Esophagus mucosa (tissue), 1 donor: ENCODE measurements at regions not wholly inside any gene's neighbourhood (a gene's known extent, or its start where the extent isn't known, plus 50 kb on each side); places are given as distances from the start of the nearest gene placed in this dataset.
"Not testable (repeated sequence)": the region's sequence is repeated elsewhere in the genome, so short reads cannot be mapped to it uniquely, and the experiment has no call there.

ENCODE experiments used
- ATAC-seq: fragments of 200-7000 bp; cut with Tn5 transposase; one replicate; pipeline ENCODE4 v1.9.1; 2020
- donor health status: DM: yes; HTN: yes; CAD: no.

DNA sequence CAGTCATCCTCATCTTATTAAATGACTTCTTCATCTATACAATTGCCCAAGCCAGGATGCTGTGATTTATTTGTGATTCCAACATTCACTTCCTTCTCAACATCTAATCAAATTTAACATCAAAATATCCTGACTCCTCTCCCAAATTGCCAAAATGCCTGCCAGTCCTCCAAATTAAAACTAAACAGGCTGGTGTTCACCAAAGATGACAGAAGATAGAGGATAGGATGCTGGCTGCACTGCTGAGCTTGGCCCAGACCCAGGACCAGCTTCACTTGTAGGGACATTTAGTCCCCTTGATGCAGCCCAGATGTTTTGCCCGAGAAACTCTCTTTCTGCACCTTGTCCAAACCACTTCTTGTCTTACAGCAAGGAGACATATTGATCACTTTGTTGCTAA is 540.0 kb upstream of the CNTNAP5 start:
- ATAC-seq = no peak

DNA sequence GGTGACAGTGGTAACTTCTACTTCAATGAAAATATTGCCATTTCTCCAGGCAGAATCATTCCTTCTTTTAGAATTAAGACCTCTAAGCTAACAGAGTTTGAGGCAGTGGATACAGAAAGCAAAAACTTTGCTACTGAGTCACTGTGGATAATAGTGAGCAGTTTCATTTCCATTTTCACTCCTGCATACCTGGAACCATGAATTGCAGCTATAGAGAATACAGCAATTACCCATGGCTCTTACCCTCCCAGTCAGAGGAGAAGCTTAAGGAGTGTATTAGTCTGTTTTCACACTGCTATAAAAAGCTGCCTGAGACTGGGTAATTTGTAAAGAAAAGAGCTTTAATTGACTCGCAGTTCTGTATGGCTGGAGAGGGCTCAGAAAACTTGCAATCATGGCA is 531.4 kb upstream of the CNTNAP5 start:
- ATAC-seq = no peak

DNA sequence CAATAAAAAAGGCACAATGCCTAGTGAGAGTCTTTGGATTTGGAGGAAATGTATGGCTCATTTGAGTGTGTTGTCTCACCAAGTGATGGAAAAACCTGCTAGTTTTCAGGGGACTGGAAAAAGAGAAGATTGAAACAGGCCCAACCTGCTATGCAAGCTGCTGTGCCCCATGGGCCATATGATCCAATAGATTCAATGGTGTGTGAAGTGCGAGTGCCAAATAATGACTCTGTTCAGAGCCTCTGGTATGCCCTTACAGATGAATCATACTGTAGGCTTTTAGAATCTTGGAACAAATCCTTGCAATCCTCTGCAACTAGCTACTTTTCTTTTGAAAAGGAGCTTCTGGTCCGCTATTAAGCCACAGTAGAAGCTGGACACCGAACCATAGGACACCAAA is 529.8 kb upstream of the CNTNAP5 start:
- ATAC-seq = no peak

DNA sequence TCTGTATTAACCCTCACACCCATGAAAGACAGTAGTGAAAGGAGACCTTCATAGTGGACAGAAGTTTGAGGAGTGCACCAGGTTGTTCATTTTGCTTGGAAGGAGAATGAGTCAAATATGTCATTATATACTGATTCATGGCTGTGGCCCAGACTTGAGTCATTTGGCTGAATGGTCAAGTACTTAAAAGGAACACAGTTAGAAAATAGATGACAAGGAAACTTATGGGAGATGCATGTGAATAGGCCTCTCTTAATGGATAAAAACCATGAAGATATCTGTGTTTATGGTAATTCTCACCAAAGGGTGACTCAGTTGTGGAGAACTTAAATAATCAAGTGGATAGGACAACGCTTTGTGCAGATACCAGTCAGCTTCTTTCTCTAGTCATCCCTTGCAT is 524.7 kb upstream of the CNTNAP5 start:
- ATAC-seq = no peak

DNA sequence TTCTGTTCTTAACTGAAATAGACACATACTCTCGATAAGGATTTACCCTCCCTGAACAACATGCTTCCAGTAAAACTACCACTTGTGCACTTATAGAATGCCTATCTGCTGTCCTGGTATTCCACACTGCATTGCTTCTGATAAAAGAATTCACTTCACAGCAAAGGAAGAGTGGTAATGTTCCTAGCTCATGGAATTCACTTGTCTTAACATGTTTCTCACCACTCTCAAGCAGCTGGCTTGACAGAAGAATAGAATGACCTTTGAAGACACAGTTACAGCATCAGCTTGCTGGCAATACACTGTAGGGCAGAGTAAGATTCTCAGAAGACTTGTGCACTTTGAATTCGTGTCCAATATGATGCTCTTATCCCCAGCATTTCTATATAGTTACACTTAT is 524.1 kb upstream of the CNTNAP5 start:
- ATAC-seq = no peak

DNA sequence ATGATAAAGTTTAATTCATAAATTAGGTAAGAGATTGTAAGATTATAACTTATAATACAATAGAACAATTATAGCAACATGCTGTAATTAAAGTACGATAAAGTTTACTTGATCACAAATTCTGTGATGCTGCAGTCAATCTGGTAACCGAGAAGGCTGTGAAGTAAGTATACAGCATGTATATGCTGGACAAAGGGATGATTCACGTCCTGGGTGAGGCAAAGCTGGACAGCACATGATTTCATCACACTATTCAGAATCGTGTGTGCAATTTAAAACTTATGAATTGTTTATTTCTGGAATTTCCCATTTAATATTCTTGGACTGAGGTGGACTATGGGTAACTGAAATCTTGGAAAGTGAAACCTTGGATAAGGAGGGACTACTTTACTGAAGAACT is 522.2 kb upstream of the CNTNAP5 start:
- no peak for ATAC-seq

DNA sequence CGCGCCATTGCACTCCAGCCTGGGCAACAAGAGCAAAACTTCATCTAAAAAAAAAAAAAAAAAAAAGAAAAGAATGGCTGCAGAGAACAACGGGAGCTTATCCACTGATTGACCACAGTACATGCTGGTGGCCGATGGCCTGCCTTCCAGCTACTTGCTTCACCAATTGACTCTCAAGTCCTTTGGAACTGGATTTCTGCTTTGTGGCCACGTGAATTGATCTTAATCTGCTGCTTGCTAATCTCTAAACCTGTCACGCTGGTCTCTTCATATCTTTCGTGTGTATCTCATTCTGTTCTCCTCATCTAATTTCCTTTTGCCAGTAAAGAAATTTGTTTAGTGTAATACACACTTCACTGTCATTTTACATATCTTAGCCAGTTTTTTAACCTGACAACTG is 512.5 kb upstream of the CNTNAP5 start:
- no peak for ATAC-seq

DNA sequence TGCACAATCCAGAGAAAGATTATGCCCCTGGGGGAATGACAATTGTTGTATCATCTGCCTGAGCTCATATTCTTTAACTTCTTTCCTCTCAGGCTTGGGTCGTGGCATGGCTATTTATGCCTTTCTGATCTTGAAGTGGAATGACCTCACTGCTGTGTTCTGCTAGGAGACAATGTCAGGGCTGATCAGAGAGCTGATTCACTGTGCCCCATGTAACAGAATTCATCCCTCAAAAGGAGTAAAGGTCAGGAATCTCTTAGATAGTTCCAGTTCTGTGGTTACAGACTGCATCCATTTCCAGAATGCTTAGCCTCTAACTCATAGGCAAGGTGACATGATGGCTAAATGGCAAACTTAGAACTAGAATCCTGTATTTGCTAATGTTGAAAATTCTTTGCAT is 511.7 kb upstream of the CNTNAP5 start:
- no peak for ATAC-seq

DNA sequence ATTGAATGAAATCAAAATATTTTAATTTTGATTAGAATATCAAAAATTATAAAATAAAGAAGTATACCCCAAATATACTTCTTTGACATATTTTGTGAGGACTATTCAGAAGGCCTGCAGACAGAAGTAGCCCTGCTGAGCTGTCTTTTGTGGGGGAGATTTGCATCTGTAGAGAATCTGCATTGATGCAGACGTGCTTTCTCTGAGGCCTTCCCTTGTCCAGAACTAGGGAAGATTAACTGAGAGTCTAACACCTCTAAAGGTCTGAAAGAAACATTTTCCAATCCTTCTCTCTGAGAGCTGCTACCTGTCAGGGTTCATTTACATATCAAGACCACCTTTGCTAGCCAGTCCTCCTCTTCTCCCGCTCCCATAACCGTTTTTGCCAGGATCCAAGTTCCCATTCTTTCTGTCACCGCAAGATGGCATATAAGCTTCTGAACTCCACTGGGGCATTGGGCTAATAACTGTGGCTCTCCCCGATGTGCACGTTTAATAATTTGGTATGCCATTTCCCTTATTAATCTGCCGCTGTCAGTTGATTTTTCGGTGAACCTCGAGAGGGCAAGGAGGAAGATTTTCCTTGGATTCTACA is 510.4 kb upstream of the CNTNAP5 start:
- ATAC-seq = no peak

DNA sequence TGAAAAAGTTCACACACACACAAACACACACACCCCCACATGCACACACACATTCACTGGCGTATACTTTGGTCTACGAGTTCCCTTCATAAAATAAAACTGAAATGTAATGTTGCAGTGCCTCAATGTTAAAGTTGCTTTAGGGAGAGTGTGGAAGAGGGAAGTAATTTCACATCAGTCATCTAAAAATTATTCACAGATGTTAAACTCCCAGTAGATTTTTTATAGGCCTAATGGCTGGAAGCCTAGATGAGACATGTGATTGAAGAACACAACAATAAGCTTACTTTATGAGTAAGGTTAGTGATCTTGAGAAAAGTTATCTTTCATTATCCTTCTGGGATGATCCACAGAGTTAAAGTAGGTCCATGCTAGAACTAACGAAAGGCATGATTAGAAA is 506.7 kb upstream of the CNTNAP5 start:
- no peak for ATAC-seq

DNA sequence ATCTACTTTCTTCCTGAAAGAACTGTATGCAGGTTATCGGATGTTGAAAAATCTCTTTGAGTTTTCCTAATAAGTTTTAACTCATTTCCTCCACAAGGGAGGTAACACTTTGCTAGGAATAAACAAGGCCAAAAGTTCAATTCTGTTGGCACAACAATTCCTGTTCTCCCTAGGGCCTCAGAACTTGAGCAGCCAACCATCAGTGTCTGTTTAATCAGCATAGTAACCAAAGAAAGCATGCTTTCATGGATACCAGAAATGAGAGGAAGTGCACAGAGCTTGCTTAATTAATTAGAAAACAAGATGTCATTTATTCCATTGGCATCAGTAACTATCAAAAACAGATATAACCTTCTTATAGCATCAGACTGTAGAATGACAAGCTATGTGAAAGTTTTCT is 503.2 kb upstream of the CNTNAP5 start:
- ATAC-seq = no peak

DNA sequence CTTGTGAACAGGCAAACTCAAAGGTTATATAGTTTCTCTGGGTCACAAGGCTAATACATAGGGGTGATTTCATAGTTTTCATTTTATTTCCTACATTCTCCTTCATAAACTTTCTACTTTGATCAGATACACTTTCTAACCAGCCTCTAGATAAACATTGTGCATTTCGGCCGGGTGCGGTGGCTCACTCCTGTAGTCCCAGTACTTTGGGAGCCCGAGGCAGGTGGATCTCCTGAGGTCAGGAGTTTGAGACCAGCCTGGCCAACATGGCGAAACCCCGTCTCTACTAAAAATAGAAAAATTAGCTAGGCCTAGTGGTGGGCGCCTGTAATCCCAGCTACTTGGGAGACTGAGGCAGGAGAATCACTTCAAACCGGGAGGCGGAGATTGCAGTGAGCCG is 502.6 kb upstream of the CNTNAP5 start:
- ATAC-seq = not testable (repeated sequence)

DNA sequence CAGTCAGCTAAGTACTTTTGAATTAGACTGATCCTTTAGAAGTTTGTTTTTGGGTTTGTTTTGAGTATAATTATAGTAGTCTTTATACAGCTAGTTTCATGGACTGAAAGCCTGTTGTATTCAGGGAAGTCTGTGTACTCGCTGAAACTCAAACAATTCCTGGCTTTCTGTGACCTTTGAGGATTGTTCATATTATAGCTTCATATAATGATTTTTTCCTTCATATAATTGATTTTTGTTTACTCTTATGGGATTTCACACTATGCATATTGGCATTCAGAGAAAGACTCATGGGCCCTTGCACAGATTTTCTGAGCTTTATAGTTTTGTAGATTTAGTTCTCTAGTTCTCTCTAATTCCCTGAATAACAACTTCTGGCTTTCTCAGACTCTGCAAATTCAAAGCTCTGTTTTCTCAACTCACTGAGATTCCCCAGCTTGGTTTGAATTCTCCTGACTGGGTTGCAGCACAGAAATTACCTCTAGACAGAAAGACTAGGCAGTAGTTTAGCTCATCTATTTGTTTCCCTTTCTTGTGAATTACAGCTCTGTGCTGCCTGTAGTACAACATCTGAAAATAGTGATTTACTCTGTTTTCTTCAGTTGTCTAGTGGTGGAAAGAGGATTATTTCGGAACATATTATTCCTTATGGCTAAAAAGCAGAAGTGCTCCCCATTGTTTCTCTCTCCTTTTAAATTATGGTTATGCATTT is 495.9 kb upstream of the CNTNAP5 start:
- ATAC-seq = no peak

DNA sequence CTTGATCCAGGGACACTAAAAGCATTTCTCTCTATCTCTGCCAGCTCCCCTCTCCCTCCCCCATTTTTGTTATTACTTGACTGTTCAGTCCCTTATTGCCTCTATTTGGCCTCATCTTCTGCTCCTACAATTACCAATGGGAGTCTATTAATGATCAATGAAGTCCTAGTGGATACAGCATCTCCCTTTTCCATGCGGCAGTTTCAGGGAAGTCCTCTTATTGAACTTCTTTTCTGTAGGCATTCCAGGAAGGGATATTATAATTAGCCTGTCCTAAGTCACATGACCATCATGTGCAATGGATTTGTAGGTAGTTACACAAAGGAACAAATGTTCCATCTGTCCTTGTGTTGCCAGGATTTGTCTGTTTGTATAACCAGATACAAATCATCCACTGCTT is 495.1 kb upstream of the CNTNAP5 start:
- ATAC-seq = no peak

DNA sequence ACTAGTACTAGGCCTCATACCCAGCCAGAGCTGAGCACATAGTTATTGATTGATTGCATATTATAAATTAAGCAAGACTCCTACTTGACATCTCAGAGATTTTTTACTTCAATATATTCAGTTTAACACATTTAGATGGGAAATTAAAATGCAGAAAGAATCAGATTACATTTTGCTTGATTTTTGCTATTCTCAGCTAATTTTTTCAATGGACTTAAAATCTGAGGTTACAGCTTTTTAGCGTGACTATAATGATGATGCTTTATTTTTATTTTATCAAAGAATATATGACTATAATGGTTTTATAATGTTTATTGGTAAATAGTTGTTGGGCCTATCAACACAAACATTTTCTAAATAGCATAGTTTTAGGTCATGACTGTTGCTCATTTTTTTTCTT is 493.0 kb upstream of the CNTNAP5 start:
- ATAC-seq = no peak

DNA sequence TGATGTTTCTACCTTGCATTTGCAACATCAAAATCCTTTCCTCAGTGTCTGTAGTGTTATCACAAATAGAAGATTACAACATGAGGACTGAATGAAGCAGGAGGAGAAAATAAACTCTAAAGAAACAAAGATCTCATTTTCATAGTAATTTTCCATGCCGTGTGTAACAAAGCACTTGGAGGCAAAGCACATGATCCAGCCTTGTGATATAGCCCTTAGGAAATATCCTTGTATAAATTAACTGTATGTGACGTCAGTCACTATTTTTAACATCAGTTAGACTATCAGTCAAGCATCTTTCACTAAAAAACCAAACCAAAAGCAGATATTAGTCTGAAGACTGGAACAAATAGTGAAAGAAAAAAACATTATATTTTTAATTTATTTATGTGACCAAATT is 492.1 kb upstream of the CNTNAP5 start:
- ATAC-seq = no peak

DNA sequence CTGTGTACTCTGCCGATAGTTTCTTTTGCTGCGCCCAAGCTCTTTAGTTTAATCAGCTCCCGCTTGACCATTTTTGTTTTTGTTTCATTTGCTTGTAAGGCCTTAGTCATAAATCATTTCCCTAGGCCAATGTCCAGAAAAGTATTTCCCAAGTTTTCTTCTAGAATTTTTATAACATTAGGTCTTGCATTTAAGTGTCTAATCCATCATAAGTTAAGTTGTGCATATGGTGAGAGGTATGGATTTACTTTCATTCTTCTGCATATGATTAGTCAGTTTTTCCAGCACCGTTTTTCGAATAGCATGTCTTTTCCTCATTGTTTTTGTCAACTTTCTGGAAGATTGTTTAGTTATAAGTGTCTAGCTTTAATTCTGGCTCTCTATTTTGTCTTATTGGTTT is 484.8 kb upstream of the CNTNAP5 start:
- no peak for ATAC-seq

DNA sequence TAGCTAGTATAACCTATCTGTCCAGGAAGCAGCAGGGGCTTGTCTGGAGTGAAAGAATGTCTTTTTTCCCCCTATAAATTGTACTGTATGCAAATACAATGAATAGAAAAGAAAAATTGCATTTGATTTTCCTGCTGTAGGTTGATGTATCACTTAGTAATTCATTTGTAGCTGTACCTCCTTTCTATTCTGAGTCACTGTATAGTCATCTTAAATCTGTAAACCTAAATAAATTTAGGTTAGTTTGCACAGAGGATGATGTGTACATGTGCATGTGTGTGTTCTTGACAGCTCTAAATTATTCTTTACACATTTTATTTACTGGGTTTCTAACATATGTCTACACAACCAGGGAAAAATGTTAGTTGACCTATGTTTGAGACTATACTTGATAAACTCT is 478.7 kb upstream of the CNTNAP5 start:
- no peak for ATAC-seq

DNA sequence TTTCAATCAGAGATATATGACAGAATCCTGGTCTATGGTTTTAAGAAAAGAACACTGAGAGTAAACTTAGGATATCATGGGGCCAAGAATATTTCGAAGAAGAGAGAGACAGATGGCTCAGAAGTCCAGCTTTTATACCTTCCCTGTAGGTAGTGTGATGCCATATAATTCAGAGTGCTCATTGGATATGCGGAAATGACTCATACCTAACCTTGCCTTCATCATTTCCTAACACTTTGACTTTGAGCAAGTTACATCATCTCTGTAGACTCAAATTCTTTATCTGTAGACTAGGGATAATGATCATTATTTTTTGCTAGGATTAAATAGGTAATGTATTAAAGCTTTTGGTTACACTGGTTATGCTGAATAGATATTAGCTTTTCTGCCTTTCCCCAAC is 461.6 kb upstream of the CNTNAP5 start:
- ATAC-seq = no peak

DNA sequence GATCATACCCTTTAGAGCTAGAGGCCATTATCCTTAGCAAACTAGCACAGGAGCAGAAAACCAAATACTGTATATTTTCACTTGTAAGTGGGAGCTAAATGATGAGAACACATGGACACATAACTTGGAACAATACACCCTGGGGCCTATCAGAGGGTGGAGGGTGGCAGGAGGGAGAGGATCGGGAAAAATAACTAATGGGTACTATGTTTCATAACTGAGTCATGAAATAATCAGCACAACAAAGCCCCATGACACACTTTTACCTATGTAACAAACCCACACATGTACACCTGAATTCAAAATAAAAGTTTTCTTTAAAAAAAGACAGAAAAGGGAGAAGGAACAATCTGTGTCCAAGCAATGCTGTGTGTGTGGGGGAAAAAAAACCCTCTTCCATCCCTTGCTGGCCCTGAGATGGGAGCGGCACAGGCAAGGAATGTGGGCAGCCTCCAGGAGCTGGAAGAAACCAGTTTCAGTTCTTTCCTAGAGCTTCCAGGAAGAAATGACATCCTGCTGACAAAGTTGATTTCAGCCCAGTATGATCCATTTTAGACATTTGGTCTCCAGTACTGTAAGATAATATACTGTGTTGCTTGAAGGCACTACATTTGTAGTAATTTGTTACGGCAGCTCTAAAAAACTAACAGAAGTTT is 458.7 kb upstream of the CNTNAP5 start:
- no peak for ATAC-seq

DNA sequence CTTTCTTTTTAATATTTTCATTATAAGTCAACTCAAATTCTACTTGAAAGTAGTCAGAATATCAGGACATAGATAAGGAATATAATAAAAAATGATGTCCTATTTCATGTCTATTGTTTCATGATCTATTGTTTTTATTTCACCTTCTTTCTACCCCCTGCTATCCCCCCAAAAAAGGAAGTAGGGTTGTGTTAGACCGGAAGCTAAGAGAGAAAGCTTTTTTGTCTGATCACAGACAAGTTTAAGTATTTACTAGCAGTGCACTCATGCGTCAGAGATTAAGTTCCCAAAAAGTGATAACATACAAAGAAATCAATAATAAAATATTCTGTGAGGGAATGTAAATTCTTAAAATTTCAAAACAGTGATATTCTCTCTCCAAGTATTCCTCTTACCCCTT is 447.1 kb upstream of the CNTNAP5 start:
- ATAC-seq = no peak

DNA sequence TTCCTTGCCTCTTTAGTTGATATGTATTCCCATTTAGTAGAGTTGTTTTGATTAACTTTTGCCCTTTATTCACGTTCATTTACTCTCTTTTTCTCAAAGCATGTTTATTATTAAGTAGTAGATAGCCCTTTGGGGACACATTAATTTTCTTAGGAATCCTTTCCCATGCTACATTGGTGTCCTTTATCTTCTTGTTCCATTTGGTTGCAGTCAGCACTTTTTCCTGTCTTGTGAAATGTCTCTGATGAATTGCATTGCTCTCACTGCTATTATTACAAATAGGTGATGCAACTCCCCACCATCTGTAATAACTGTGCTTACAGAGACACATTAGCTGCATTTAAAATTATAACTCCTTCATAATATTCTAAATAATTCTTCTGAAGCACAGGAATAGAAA is 428.5 kb upstream of the CNTNAP5 start:
- no peak for ATAC-seq

DNA sequence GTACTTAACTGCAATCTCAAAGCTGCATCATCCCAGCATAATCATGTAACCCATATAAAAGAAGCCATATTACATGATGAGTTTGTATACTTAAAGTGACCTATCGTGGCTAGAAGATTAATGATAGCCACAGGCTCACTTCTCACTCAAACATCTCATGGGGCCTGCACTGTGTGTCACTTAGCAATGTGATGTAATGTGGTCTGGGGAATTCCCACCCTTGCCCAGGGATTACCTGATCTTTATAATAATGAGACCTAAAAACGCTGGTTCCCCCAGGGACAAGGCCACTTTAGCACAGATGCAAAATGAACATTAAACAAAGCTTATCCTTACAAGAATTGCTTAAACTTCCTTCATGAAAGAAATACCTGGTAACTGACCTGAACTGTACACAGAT is 427.1 kb upstream of the CNTNAP5 start:
- no peak for ATAC-seq

DNA sequence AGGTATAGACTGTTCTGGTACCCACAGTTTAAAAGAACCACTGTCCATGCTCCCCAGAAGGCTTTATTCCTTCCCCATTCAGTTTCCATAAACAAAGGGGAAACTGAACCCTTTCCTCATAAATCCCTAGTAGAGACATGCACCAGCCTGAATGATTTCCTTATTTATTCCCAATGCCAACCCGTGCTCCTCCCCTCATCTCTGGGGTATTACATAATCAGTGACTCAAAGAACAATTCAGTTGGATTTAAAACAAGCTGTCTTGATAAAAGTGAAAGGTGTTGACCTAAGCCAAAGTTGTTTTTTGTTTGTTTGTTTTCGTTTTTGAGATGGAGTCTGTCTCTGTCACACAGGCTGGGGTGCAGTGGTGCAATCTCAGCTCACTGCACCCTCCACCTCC is 418.5 kb upstream of the CNTNAP5 start:
- ATAC-seq = no peak

DNA sequence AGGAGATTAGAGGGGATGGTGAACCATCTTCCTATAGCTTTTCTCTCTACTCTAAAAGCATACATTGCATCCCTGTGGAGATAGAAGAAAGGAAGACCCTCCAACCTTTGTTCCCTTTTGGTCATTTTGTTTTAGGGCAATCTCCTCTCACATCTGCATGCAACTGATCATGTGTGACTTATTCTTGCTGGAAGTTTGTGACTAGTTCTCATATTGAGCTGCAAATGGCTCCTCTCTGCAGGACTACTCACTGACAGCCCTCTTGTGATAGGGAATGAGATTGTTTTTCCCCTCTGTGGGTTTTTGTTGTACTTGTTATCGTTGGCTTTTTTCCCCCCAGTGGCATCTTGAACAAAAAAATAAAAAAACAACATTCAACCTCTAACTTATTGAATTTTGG is 416.0 kb upstream of the CNTNAP5 start:
- ATAC-seq = no peak
